Heart left ventricle (tissue), 16 donors: ENCODE measurements at regions not wholly inside any gene's neighbourhood (a gene's known extent, or its start where the extent isn't known, plus 50 kb on each side); places are given as distances from the start of the nearest gene placed in this dataset.

ENCODE experiments used
- ATAC-seq, 4 donors: fragments of 200-7000 bp; cut with Tn5 transposase; one replicate each; pipeline ENCODE4 v1.9.1; 2020 to 2022; ENCODE audit warnings: moderate library complexity in 4 of 4, mild to moderate bottlenecking in 3 of 4, moderate number of reproducible peaks in 1 of 4
- DNase-seq, 5 donors: peaks; one replicate each; pipeline ENCODE4 v3.0.0-alpha.2; 2020
- H3K27ac ChIP-seq, 12 donors: fragments of 200-600 bp; sonication (generic) in 4 of 12; one replicate each; pipeline versions ENCODE4 v1.5.0 to v1.8.0; 2016 to 2022; ENCODE audit warnings: mild to moderate bottlenecking in 2 of 12
- H3K27me3 ChIP-seq, 9 donors: fragments of 200-600 bp; sonication (generic) in 2 of 9; one replicate each; pipeline versions ENCODE4 v1.5.1 to v1.8.0; 2016 to 2022; ENCODE audit warnings: mild to moderate bottlenecking in 3 of 9
- H3K36me3 ChIP-seq, 9 donors: fragments of 200-600 bp; sonication (generic) in 2 of 9; one replicate each; pipeline versions ENCODE4 v1.5.0 to v1.8.0; 2018 to 2022; ENCODE audit warnings: mild to moderate bottlenecking in 2 of 9
- H3K4me1 ChIP-seq, 12 donors: fragments of 200-600 bp; sonication (generic) in 4 of 12; one replicate each; pipeline versions ENCODE4 v1.5.0 to v1.8.0; 2016 to 2022; ENCODE audit warnings: mild to moderate bottlenecking in 3 of 12
- H3K4me3 ChIP-seq, 12 donors: fragments of 200-600 bp; sonication (generic) in 4 of 12; one replicate each; pipeline versions ENCODE4 v1.5.0 to v1.8.0; 2017 to 2022; ENCODE audit warnings: mild to moderate bottlenecking in 9 of 12, moderate library complexity in 4 of 12
- H3K9me3 ChIP-seq, 12 donors: fragments of 200-600 bp; sonication (generic) in 4 of 12; one replicate each; pipeline versions ENCODE4 v1.5.0 to v1.8.0; 2016 to 2022; ENCODE audit warnings: mild to moderate bottlenecking in 1 of 12
- CTCF ChIP-seq, 12 donors: fragments of 200-600 bp; sonication (generic) in 4 of 12; IDR thresholded peaks; one replicate each; pipeline versions ENCODE4 v1.5.0 to v1.8.0; 2018 to 2022; ENCODE audit warnings: antibody characterized with exemption in 12 of 12, mild to moderate bottlenecking in 5 of 12
- POLR2A ChIP-seq, 2 donors: fragments of 450-650 bp; IDR thresholded peaks; one replicate each; pipeline ENCODE4 v1.6.1; 2017; ENCODE audit warnings: antibody characterized with exemption in 2 of 2, mild to moderate bottlenecking in 2 of 2, moderate library complexity in 2 of 2
- WGBS, 4 donors: extraction: QIAGEN DNeasy Blood & Tissue Kit in 2 of 4; methylation state at CpG; one replicate each; pipeline versions ENCODE4 v1.1.5 to v1.1.7; 2013 to 2018; 5-methylcytosine and 5-hydroxymethylcytosine counted together
- intact Hi-C, 10 donors: fragments of 100-400 bp; cut with DNase I; formaldehyde crosslinking; loops; one replicate each; pipeline versions ENCODE4 v1.11.1 to v1.14.2; 2022
- donor health status: ischemic (EF 13 %, LVEDD 7.1; RV severe dilation, severe dysfunction).
- donor health status: healthy with polysubstance abuse.
- donor health status: DM: no; HTN: yes; CAD: no.
- donor health status: DM: no; HTN: no; CAD: no.
- donor health status: ischemic (EF 25% LVEDD 6.9; RV normal size, moderate dysfunction).
- donor health status: ischemic (EF 25% LVEDD 5.7; RV mildly dilated, moderate dysfunction).
- donor health status: healthy.
- donor health status: DM: yes; HTN: yes; CAD: no.
- donor health status: ischemic (EF 35%, LVEDD 5.7; RV mildly dilated, moderate dysfunction).
- donor health status: nonischemic (EF 11% LVEDD 7.7; RV severe dilation, severe dysfunction).
- donor health status: DM: yes; HTN: yes; CAD: no.
- donor health status: PGD.
- donor health status: ischemic (EF 29% LVEDD 5.4; RV normal size, mild dysfunction).
- donor health status: nonischemic (EF 23%, LVEDD 6.1; RV moderate dilation, normal function).

- DNase-seq (no peak), ATAC-seq (no peak)
- TF ChIP-seq POLR2A (IDR thresholded peaks at IDR 0.05) (no peak), CTCF (IDR thresholded peaks at IDR 0.05) (no peak)
- intact Hi-C loops, result no loop called here
- 31 to 64% (median 49%) methylated on average over 1 of the region's 1 CpG for WGBS, 4 donors
- H3K36me3 ChIP-seq, result no peaks in the 10 kb centered on the region
- H3K27ac ChIP-seq, result no peak overlapping the region
- H3K4me3 ChIP-seq, result no peak overlapping the region
- no peaks in the 10 kb centered on the region for H3K4me1 ChIP-seq
- peaks cover 0 to 5% (median 0%) of the 10 kb centered on the region in 9 donors for H3K27me3 ChIP-seq
- no peaks in the 10 kb centered on the region for H3K9me3 ChIP-seq
These were observed 445.6 kb upstream of the FRG2C start for GRCh38 chr3:75218577-75218976.

GRCh38 chr3:75220932-75221331 lies 443.2 kb upstream of the FRG2C start:
- no peaks in the 10 kb centered on the region for H3K9me3 ChIP-seq
- ATAC-seq (no peak), DNase-seq (no peak)
- no peak overlapping the region for H3K4me3 ChIP-seq
- no peaks in the 10 kb centered on the region for H3K36me3 ChIP-seq
- intact Hi-C loops, result no loop called here
- H3K27me3 ChIP-seq, result peaks cover 0 to 5% (median 0%) of the 10 kb centered on the region in 9 donors
- TF ChIP-seq CTCF (IDR thresholded peaks at IDR 0.05) (no peak), POLR2A (IDR thresholded peaks at IDR 0.05) (no peak)
- H3K27ac ChIP-seq, result no peak overlapping the region
- 50 to 69% (median 60%) methylated on average over 3 to 4 of the region's 4 CpGs for WGBS, 4 donors
- H3K4me1 ChIP-seq, result no peaks in the 10 kb centered on the region

DNA sequence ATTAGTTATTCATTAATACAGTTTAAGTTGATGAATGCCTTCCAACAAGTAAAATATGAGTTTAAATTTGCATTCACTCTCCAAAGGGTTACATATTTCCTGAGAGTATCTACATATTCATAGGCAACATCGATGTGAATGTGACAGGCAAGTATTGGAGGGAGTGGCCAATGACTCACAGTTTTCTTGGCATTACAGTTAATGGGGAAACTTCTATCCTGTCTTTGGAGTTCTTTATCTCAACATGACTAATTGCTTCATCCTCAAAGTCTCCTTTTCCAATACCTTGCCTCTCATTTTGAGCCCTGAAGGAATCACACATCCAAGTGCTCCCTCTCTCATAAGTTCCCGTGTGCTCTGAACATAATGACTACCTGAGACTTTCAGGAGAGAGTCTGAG lies 439.7 kb upstream of the FRG2C start:
- ATAC-seq (no peak), DNase-seq (no peak)
- no peaks in the 10 kb centered on the region for H3K9me3 ChIP-seq
- TF ChIP-seq CTCF (IDR thresholded peaks at IDR 0.05) (no peak), POLR2A (IDR thresholded peaks at IDR 0.05) (no peak)
- H3K4me1 ChIP-seq, result no peaks in the 10 kb centered on the region
- intact Hi-C loops, result no loop called here
- 47 to 59% (median 52%) methylated on average over 2 of the region's 2 CpGs for WGBS, 4 donors
- H3K27ac ChIP-seq, result no peak overlapping the region
- peaks cover 0 to 4% (median 0%) of the 10 kb centered on the region in 9 donors for H3K27me3 ChIP-seq
- no peaks in the 10 kb centered on the region for H3K36me3 ChIP-seq
- no peak overlapping the region for H3K4me3 ChIP-seq

DNA sequence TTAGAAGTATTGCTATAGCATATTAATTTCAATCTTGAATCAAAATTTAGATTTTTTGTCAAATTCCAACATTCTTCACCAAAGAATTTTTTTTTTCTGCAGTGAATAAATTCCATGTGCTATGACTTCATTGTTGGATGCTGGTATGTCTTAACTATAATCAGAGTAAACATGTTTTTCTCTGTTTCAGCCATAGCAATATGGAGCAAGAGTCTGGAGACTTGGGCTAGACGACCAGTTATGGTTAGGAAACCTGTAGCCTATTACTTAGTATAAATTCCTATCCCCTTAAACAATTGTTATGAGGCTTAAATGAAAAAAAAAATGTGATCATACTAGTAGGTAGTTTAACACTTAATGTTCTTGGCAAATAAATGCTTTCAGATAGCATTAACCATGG lies 431.9 kb upstream of the FRG2C start:
- no peak overlapping the region for H3K4me3 ChIP-seq
- no peak for DNase-seq
- no peak for ATAC-seq
- H3K4me1 ChIP-seq, result no peaks in the 10 kb centered on the region
- 45 to 63% (median 57%) methylated on average over 1 of the region's 1 CpG for WGBS, 4 donors
- TF ChIP-seq CTCF (IDR thresholded peaks at IDR 0.05), result no peak
- no peak for TF ChIP-seq POLR2A (IDR thresholded peaks at IDR 0.05)
- H3K27me3 ChIP-seq, result peaks cover 0 to 13% (median 0%) of the 10 kb centered on the region in 9 donors
- intact Hi-C loops, result no loop called here
- H3K9me3 ChIP-seq, result no peaks in the 10 kb centered on the region
- H3K36me3 ChIP-seq, result no peaks in the 10 kb centered on the region
- H3K27ac ChIP-seq, result no peak overlapping the region
